Breast epithelium (tissue), 4 donors: ENCODE measurements at regions not wholly inside any gene's neighbourhood (a gene's known extent, or its start where the extent isn't known, plus 50 kb on each side); places are given as distances from the start of the nearest gene placed in this dataset.

Experiments used
- DNase-seq, 2 donors: peaks; one replicate each; pipeline ENCODE4 v3.0.0-alpha.2; 2019; ENCODE audit warnings: low spot score in 2 of 2
- H3K27ac ChIP-seq, 2 donors: fragments of 200-600 bp; sonication (generic) in 1 of 2; one replicate each; pipeline ENCODE4 v1.5.1; 2016 to 2019; ENCODE audit warnings: mild to moderate bottlenecking in 1 of 2
- H3K27me3 ChIP-seq, 2 donors: fragments of 200-600 bp; sonication (generic) in 1 of 2; one replicate each; pipeline versions ENCODE4 v1.5.1 to v1.6.0; 2017 to 2019; ENCODE audit warnings: control low read depth in 1 of 2, mild to moderate bottlenecking in 1 of 2
- H3K36me3 ChIP-seq: fragments of 200-600 bp; one replicate; pipeline ENCODE4 v1.5.1; 2019
- H3K4me1 ChIP-seq, 2 donors: fragments of 200-600 bp; sonication (generic); one replicate each; pipeline ENCODE4 v1.5.1; 2016 to 2019; ENCODE audit warnings: control low read depth in 1 of 2
- H3K4me3 ChIP-seq, 3 donors: fragments of 200-600 bp; sonication (generic); 1 replicate in 2 of 3; 2 replicates in 1 of 3; pipeline ENCODE4 v1.5.1; 2016 to 2019; ENCODE audit warnings: mild to moderate bottlenecking in 3 of 3, moderate library complexity in 2 of 3
- H3K9me3 ChIP-seq, 2 donors: fragments of 200-600 bp; sonication (generic) in 1 of 2; one replicate each; pipeline ENCODE4 v1.5.1; 2016 to 2019; ENCODE audit warnings: control low read depth in 1 of 2
- CTCF ChIP-seq, 3 donors: fragments of 450-650 bp; IDR thresholded peaks; one replicate each; pipeline ENCODE4 v1.5.1; 2016 to 2017; ENCODE audit warnings: antibody characterized with exemption in 3 of 3, mild to moderate bottlenecking in 3 of 3, moderate library complexity in 3 of 3
- POLR2A ChIP-seq: fragments of 450-650 bp; IDR thresholded peaks from one replicate; pipeline ENCODE4 v1.6.1; 2016; ENCODE audit warnings: antibody characterized with exemption, mild to moderate bottlenecking, moderate library complexity
- POLR2AphosphoS5 ChIP-seq, 3 donors: sonication (generic); formaldehyde crosslinking; IDR thresholded peaks; one replicate each; pipeline ENCODE4 v1.6.1; 2017; ENCODE audit warnings: antibody characterized with exemption in 3 of 3
- intact Hi-C: fragments of 100-400 bp; cut with DNase I; formaldehyde crosslinking; loops from one replicate; pipeline ENCODE4 v1.15.1; 2023; ENCODE audit warnings: low total_unique reads

GRCh38 chrX:2578864-2579263, 78.1 kb upstream of the DHRSX start:
- Histone ChIP-seq H3K4me1 (no peaks in the 10 kb centered on the region), H3K27ac (no peak overlapping the region), H3K36me3 (no peaks in the 10 kb centered on the region), H3K27me3 (peaks cover 7 to 28% of the 10 kb centered on the region in 2 donors), H3K9me3 (no peaks in the 10 kb centered on the region), H3K4me3 (no peak overlapping the region)
- DNase-seq: no peak
- TF ChIP-seq POLR2A (no peak), CTCF (IDR thresholded peaks at IDR 0.05) (no peak), POLR2AphosphoS5 (IDR thresholded peaks at IDR 0.05) (no peak)
- intact Hi-C loops: no loop called here

GRCh38 chrX:2577844-2578466, 77.2 kb upstream of the DHRSX start:
- Histone ChIP-seq H3K36me3 (no peaks in the 10 kb centered on the region), H3K4me1 (no peaks in the 10 kb centered on the region), H3K9me3 (no peaks in the 10 kb centered on the region), H3K27me3 (peaks cover 0 to 18% of the 10 kb centered on the region in 2 donors), H3K4me3 (no peak overlapping the region), H3K27ac (no peak overlapping the region)
- DNase-seq: no peak
- intact Hi-C loops: no loop called here
- TF ChIP-seq CTCF (IDR thresholded peaks at IDR 0.05): no peak
- TF ChIP-seq POLR2AphosphoS5 (IDR thresholded peaks at IDR 0.05): no peak
- no peak for TF ChIP-seq POLR2A

GRCh38 chrX:2576793-2577192, 76.0 kb upstream of the DHRSX start:
- TF ChIP-seq CTCF (IDR thresholded peaks at IDR 0.05) (no peak), POLR2A (no peak), POLR2AphosphoS5 (IDR thresholded peaks at IDR 0.05) (no peak)
- H3K9me3 ChIP-seq: no peaks in the 10 kb centered on the region
- intact Hi-C loops: no loop called here
- H3K27me3 ChIP-seq: peaks cover 0 to 7% of the 10 kb centered on the region in 2 donors
- H3K36me3 ChIP-seq: no peaks in the 10 kb centered on the region
- no peak overlapping the region for H3K4me3 ChIP-seq
- no peak for DNase-seq
- no peaks in the 10 kb centered on the region for H3K4me1 ChIP-seq
- H3K27ac ChIP-seq: no peak overlapping the region

GRCh38 chrX:2574271-2574670, 73.5 kb upstream of the DHRSX start:
- no peak overlapping the region for H3K27ac ChIP-seq
- H3K9me3 ChIP-seq: no peaks in the 10 kb centered on the region
- no peak overlapping the region for H3K4me3 ChIP-seq
- intact Hi-C loops: no loop called here
- no peaks in the 10 kb centered on the region for H3K4me1 ChIP-seq
- no peaks in the 10 kb centered on the region for H3K27me3 ChIP-seq
- DNase-seq: no peak
- no peaks in the 10 kb centered on the region for H3K36me3 ChIP-seq
- TF ChIP-seq POLR2AphosphoS5 (IDR thresholded peaks at IDR 0.05) (no peak), POLR2A (no peak), CTCF (IDR thresholded peaks at IDR 0.05) (no peak)

- intact Hi-C loops: no loop called here
- DNase-seq: no peak
- no peaks in the 10 kb centered on the region for H3K4me1 ChIP-seq
- no peak overlapping the region for H3K4me3 ChIP-seq
- H3K27me3 ChIP-seq: no peaks in the 10 kb centered on the region
- H3K9me3 ChIP-seq: no peaks in the 10 kb centered on the region
- TF ChIP-seq POLR2A (no peak), CTCF (IDR thresholded peaks at IDR 0.05) (no peak)
- no peak overlapping the region for H3K27ac ChIP-seq
- H3K36me3 ChIP-seq: no peaks in the 10 kb centered on the region
Observed at GRCh38 chrX:2572740-2573139, 72.0 kb upstream of the DHRSX start.
